ENCODE measurements at regions not wholly inside any gene's neighbourhood (a gene's known extent, or its start where the extent isn't known, plus 50 kb on each side); places are given as distances from the start of the nearest gene placed in this dataset.

DNA sequence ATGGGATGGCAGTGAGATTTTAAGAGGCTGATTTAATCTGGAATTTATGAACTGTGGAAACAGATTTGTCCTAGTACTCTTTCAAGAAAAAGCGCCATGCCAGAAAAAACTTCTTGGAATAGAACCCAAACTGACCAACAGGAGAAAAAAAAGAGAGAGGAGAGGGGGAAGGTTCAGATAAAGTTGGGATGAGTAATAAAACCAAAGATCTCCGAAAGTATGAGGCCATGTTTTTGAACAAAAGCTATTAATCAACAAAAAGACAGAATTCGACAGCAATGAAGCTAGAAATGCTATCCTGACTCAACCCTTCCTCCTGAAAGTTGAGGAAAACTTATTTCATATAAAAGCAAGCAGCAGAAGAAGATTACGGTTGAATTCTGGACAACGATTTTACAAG is 135.5 kb downstream of the CEMIP2 start:
- Histone ChIP-seq H3K4me3 (no peak overlapping the region), H3K27ac (no peak overlapping the region), H3K36me3 (no peaks in the 10 kb centered on the region), H3K4me1 (peaks cover 0 to 10% of the 10 kb centered on the region in 2 donors), H3K9me3 (no peaks in the 10 kb centered on the region), H3K27me3 (no peaks in the 10 kb centered on the region)
- no peak for DNase-seq
- in situ Hi-C loops (cut with MboI; ENCODE audit: low sequenced_read_pairs in 4 of 4): no loop called here
- no peak for TF ChIP-seq POLR2A (IDR thresholded peaks at IDR 0.05)
- TF ChIP-seq, protein P1, sequence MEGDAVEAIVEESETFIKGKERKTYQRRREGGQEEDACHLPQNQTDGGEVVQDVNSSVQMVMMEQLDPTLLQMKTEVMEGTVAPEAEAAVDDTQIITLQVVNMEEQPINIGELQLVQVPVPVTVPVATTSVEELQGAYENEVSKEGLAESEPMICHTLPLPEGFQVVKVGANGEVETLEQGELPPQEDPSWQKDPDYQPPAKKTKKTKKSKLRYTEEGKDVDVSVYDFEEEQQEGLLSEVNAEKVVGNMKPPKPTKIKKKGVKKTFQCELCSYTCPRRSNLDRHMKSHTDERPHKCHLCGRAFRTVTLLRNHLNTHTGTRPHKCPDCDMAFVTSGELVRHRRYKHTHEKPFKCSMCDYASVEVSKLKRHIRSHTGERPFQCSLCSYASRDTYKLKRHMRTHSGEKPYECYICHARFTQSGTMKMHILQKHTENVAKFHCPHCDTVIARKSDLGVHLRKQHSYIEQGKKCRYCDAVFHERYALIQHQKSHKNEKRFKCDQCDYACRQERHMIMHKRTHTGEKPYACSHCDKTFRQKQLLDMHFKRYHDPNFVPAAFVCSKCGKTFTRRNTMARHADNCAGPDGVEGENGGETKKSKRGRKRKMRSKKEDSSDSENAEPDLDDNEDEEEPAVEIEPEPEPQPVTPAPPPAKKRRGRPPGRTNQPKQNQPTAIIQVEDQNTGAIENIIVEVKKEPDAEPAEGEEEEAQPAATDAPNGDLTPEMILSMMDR (IDR thresholded peaks at IDR 0.05 in 4 of 5, conservative IDR thresholded peaks at IDR 0.05 in 1 of 5): no peak
- ATAC-seq: no peak
- intact Hi-C loops (cut with DNase I; ENCODE audit: low total_unique reads): no loop called here

DNA sequence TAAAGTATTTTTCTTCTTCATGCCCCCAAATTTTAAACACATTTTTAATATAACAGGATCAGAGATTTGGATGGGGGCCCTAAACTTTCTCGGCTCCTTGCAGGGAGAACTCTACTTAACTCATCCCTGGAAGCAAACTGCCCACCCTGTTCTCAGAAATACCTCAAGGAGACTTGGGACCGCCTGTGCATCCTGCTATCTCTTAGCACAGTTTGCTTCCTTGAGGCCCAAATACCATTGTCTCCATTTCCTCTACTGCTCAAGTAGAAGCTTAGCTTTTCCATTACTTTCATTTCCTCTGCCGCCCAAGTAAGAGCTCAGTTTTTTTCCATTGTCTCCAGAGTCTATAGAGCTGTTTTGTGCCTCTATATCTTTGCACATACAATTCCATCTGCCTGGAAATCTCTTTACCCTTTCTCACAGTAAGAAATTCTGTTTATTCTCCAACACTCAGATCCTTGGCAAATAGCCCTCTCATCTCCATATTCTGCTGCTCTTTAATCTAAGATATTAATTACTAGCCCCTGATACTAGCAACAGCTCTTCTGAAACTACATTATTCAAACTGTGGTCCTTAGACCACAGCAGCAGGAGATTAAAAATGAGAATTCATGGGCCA is 137.8 kb downstream of the CEMIP2 start:
- peak overlapping the region in 3 of 4 donors; percentile 1 to 31 (median 8) for H3K27ac ChIP-seq
- no peak for TF ChIP-seq POLR2A (IDR thresholded peaks at IDR 0.05)
- TF ChIP-seq, protein P1 (IDR thresholded peaks at IDR 0.05 in 4 of 5, conservative IDR thresholded peaks at IDR 0.05 in 1 of 5): no peak

DNA sequence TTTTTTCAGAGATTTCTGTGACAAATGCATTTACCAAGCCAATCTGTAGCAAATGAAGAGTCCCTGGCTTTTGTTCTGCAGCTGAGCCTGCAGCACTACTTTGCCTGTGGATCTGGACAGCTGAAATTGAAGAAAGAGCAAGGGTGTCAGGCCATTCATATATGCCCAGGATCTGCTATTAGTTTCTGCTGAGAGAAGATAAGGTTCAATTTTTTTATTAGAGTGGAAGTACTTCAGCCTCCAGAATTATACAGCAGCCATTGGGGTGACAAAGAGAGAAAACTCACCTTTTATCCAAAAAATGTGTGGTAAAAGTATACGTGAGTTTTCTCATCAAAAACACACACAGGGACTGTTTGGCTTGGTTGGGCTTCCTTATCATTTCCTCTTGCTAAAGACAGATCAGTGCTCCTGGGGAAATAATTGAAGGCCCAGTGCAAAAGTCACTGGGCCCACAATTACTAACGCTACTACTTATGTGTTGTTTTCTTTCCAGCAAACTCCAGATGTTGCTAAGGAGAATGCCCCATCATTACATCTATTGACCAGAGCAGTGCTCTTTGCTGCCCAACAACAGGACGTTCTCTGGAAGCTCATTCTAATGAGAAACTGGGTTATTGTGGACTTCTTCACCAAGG is 138.6 kb downstream of the CEMIP2 start:
- H3K27ac ChIP-seq: peak overlapping the region in 1 of 4 donors; percentile 0
- H3K4me1 ChIP-seq: peaks cover 0 to 5% of the 10 kb centered on the region in 2 donors
- TF ChIP-seq POLR2A (IDR thresholded peaks at IDR 0.05): no peak
- TF ChIP-seq, protein P1 (IDR thresholded peaks at IDR 0.05 in 4 of 5, conservative IDR thresholded peaks at IDR 0.05 in 1 of 5): no peak
- ATAC-seq (no peak), DNase-seq (no peak)
- no peaks in the 10 kb centered on the region for H3K27me3 ChIP-seq
- intact Hi-C loops (cut with DNase I; ENCODE audit: low total_unique reads) (no loop called here), in situ Hi-C loops (cut with MboI; ENCODE audit: low sequenced_read_pairs in 4 of 4) (no loop called here)
- no peak overlapping the region for H3K4me3 ChIP-seq
- no peaks in the 10 kb centered on the region for H3K9me3 ChIP-seq
- H3K36me3 ChIP-seq: no peaks in the 10 kb centered on the region

More for the DNA sequence above, 137.8 kb downstream of the CEMIP2 start:
- H3K4me1 ChIP-seq: peaks cover 0 to 5% of the 10 kb centered on the region in 2 donors
- H3K4me3 ChIP-seq: no peak overlapping the region
- H3K36me3 ChIP-seq: no peaks in the 10 kb centered on the region
- H3K9me3 ChIP-seq: no peaks in the 10 kb centered on the region
- DNase-seq (no peak), ATAC-seq (peak in 1 of 2 donors; percentile 45)
- intact Hi-C loops (cut with DNase I; ENCODE audit: low total_unique reads): no loop called here
- no peaks in the 10 kb centered on the region for H3K27me3 ChIP-seq
- in situ Hi-C loops (cut with MboI; ENCODE audit: low sequenced_read_pairs in 4 of 4): no loop called here

DNA sequence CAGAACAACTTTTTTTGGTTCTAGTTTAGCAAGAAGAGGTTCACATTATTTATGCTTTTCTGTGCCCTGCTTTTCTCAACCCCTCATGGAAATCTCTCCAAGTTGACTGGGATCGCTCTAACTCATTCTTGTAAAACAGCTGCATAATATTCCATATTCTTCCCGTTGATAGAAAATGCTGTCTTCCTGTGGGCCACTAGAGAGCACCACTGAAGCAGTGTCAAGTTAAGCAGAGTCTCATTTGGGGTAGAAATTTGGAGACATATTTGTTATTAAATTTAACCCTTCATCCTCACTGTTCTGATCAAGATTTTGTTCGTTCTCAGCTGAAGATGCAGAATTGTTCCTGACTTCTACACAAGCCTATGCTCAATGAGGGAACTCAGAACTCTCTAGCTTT is 140.1 kb downstream of the CEMIP2 start:
- intact Hi-C loops (cut with DNase I; ENCODE audit: low total_unique reads): no loop called here
- in situ Hi-C loops (cut with MboI; ENCODE audit: low sequenced_read_pairs in 4 of 4): no loop called here
- Histone ChIP-seq H3K27ac (no peak overlapping the region), H3K4me3 (no peak overlapping the region), H3K36me3 (no peaks in the 10 kb centered on the region), H3K4me1 (peaks cover 0 to 5% of the 10 kb centered on the region in 2 donors), H3K9me3 (no peaks in the 10 kb centered on the region), H3K27me3 (no peaks in the 10 kb centered on the region)
- no peak for DNase-seq
- TF ChIP-seq POLR2A (IDR thresholded peaks at IDR 0.05): no peak
- TF ChIP-seq, protein P1 (IDR thresholded peaks at IDR 0.05 in 4 of 5, conservative IDR thresholded peaks at IDR 0.05 in 1 of 5): no peak
- ATAC-seq: no peak
